ENCODE measurements at regions not wholly inside any gene's neighbourhood (a gene's known extent, or its start where the extent isn't known, plus 50 kb on each side); places are given as distances from the start of the nearest gene placed in this dataset.
"Not testable (repeated sequence)": the region's sequence is repeated elsewhere in the genome, so short reads cannot be mapped to it uniquely, and the experiment has no call there.

DNA sequence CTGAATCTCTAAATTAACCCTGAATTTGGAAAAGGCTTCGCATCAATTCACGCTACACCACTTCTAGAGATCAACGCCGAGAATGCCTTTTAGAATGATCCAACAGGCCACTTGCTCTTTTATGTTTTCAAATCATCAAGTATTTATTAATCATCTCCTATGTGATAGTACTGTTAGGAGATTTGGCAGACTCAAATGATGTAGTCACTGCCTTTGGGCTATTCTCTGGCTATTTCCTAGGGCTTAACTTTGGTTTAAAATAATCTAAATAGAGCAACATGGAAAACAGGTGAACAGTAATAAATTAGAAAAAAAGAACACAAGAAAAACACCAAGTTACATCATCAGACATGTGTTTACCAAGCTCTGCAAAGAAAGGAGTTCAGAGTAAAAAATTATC, 140.3 kb downstream of the TENT5A start:
- H3K4me3 Mint-ChIP-seq, result no peak overlapping the region
- H3K27ac Mint-ChIP-seq, result no peak overlapping the region
- peaks cover 0 to 5% of the 10 kb centered on the region in 2 donors for H3K4me1 Mint-ChIP-seq (ENCODE audit: low read depth in 2 of 2)

GRCh38 chr6:81609736-81610135, 142.7 kb downstream of the TENT5A start:
- peaks cover 13% of the 10 kb centered on the region for H3K9me3 Mint-ChIP-seq
- H3K27me3 Mint-ChIP-seq, result no peaks in the 10 kb centered on the region
- no peak overlapping the region for H3K4me3 Mint-ChIP-seq
- no peak overlapping the region for H3K27ac Mint-ChIP-seq
- H3K4me1 Mint-ChIP-seq (ENCODE audit: low read depth in 2 of 2), result peaks cover 0 to 5% of the 10 kb centered on the region in 2 donors
- no peaks in the 10 kb centered on the region for H3K36me3 Mint-ChIP-seq
- DNase-seq (ENCODE audit: low spot score) (no peak), ATAC-seq (no peak)

More for the DNA sequence above, 140.3 kb downstream of the TENT5A start:
- Mint-ChIP-seq H3K36me3 (no peaks in the 10 kb centered on the region), H3K27me3 (no peaks in the 10 kb centered on the region), H3K9me3 (peaks cover 11% of the 10 kb centered on the region)
- DNase-seq (ENCODE audit: low spot score) (no peak), ATAC-seq (no peak)

DNA sequence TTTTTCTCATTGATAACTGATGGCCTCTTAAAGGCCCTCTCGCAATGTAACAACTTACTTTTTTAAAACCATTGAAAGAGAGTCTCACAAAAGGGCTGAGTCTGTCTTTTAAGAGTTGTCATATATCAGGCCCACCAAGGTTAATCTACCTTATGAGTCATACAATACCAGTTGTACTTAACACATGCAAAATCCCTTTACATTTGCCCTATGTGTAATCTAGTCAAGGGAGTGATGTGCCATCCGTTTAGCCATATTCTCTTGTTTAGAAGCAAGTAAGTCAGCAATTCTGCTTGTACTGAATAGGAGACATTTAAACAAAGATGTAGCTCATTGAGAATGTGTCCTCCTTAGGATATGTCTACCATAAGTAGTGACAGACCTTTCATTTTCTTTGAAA, 143.7 kb downstream of the TENT5A start:
- peaks cover 18% of the 10 kb centered on the region for H3K9me3 Mint-ChIP-seq
- ATAC-seq, result no peak
- no peaks in the 10 kb centered on the region for H3K36me3 Mint-ChIP-seq
- H3K27ac Mint-ChIP-seq, result no peak overlapping the region
- H3K27me3 Mint-ChIP-seq, result no peaks in the 10 kb centered on the region
- H3K4me1 Mint-ChIP-seq (ENCODE audit: low read depth in 2 of 2), result peaks cover 0 to 5% of the 10 kb centered on the region in 2 donors
- H3K4me3 Mint-ChIP-seq, result no peak overlapping the region
- no peak for DNase-seq (ENCODE audit: low spot score)

GRCh38 chr6:81606965-81607381, 145.5 kb downstream of the TENT5A start:
- Mint-ChIP-seq H3K4me1 (ENCODE audit: low read depth in 2 of 2) (no peaks in the 10 kb centered on the region), H3K27me3 (no peaks in the 10 kb centered on the region), H3K27ac (no peak overlapping the region), H3K36me3 (no peaks in the 10 kb centered on the region), H3K4me3 (no peak overlapping the region), H3K9me3 (peaks cover 18% of the 10 kb centered on the region)
- DNase-seq (ENCODE audit: low spot score) (no peak), ATAC-seq (no peak)

DNA sequence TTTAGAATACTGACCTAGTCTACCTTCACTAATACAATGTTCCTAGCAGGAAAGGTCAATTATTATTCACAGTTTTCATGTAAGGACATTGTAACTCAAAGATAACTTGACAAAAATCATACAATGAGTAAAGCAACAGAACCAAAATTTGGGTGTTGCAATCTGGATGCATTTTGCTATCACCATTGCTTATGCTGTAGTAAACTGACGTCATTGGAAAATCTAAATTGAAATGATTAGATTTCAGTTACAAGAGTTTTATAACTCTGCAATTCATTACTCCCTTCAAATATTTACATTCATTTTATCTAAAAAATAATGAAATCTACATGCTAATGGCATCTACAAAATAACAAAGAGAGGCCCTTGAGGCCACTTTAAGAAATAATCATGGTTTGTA, 147.0 kb downstream of the TENT5A start:
- H3K4me3 Mint-ChIP-seq, result no peak overlapping the region
- no peak for DNase-seq (ENCODE audit: low spot score)
- no peak overlapping the region for H3K27ac Mint-ChIP-seq
- peaks cover 22% of the 10 kb centered on the region for H3K9me3 Mint-ChIP-seq
- H3K36me3 Mint-ChIP-seq, result no peaks in the 10 kb centered on the region
- no peaks in the 10 kb centered on the region for H3K4me1 Mint-ChIP-seq (ENCODE audit: low read depth in 2 of 2)
- no peak for ATAC-seq
- H3K27me3 Mint-ChIP-seq, result no peaks in the 10 kb centered on the region

DNA sequence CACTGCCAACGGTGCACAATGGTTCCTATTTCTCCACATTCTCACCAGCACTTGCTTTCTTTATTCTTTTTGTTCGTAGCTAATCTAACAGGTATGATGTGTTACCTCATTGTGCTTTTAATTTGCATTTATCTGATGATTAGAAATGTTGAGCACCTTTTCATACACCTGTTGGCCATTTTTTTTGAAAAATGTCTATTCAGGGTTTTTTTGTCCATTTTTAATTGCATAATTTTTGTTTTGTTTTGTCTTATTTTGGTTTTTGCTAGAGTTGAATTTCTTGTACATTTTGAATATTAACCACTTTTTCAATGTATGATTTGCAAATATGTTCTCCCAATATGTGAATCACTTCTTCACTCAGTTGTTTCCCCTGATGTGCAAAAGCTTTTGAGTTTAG, 150.6 kb downstream of the TENT5A start:
- H3K4me1 Mint-ChIP-seq (ENCODE audit: low read depth in 2 of 2), result no peaks in the 10 kb centered on the region
- ATAC-seq, result no peak
- H3K36me3 Mint-ChIP-seq, result no peaks in the 10 kb centered on the region
- H3K27me3 Mint-ChIP-seq, result no peaks in the 10 kb centered on the region
- no peak overlapping the region for H3K4me3 Mint-ChIP-seq
- no peak for DNase-seq (ENCODE audit: low spot score)
- peaks cover 21% of the 10 kb centered on the region for H3K9me3 Mint-ChIP-seq
- no peak overlapping the region for H3K27ac Mint-ChIP-seq

DNA sequence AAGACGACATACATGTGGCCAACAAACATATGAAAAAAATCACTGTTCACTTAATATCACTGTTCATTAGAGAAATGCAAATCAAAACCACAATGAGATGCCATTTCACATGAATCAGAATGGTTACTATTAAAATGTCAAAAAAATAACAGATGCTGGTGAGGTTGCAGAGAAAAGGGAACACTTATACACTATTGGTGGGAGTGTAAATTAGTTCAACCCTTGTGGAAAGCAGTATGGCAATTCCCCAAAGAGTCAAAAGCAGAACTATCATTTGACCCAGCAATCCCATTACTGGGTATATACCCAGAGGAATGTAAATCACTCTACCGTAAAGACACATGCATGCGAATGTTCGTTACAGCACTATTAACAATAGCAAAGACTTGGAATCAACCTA, 152.0 kb downstream of the TENT5A start:
- H3K36me3 Mint-ChIP-seq; H3K27me3 Mint-ChIP-seq; DNase-seq (ENCODE audit: low spot score); H3K27ac Mint-ChIP-seq; ATAC-seq; H3K4me3 Mint-ChIP-seq; H3K4me1 Mint-ChIP-seq (ENCODE audit: low read depth in 2 of 2): not testable (repeated sequence)
- H3K9me3 Mint-ChIP-seq, result peaks cover 22% of the 10 kb centered on the region

DNA sequence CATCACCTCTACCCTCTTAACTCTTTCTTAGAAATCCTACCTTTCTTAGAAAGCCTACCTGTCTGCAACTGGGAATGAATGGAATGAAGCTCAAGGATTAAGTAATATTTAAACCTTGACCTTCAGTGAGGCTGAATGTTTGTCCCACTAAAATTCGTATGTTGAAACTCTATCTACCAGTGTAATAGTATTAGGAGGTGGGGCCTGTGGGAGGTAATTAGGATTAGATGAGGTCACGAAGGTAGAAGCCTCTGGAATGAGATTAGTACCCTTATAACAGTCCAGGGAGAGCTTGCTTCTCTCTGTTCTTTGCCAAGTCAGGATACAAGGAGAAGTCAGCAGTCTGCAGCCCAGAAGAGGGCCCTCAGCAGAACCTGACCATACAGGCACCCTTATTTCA, 158.0 kb downstream of the TENT5A start:
- Mint-ChIP-seq H3K27me3 (no peaks in the 10 kb centered on the region), H3K27ac (no peak overlapping the region), H3K4me1 (ENCODE audit: low read depth in 2 of 2) (no peaks in the 10 kb centered on the region), H3K9me3 (peaks cover 17% of the 10 kb centered on the region), H3K4me3 (no peak overlapping the region), H3K36me3 (no peaks in the 10 kb centered on the region)
- DNase-seq (ENCODE audit: low spot score) (no peak), ATAC-seq (no peak)

- Mint-ChIP-seq H3K36me3 (no peaks in the 10 kb centered on the region), H3K27ac (no peak overlapping the region), H3K27me3 (no peaks in the 10 kb centered on the region), H3K4me3 (no peak overlapping the region), H3K4me1 (ENCODE audit: low read depth in 2 of 2) (no peaks in the 10 kb centered on the region), H3K9me3 (peaks cover 17% of the 10 kb centered on the region)
- DNase-seq (ENCODE audit: low spot score) (no peak), ATAC-seq (no peak)
These were observed 162.2 kb downstream of the TENT5A start for GRCh38 chr6:81590314-81590691.

DNA sequence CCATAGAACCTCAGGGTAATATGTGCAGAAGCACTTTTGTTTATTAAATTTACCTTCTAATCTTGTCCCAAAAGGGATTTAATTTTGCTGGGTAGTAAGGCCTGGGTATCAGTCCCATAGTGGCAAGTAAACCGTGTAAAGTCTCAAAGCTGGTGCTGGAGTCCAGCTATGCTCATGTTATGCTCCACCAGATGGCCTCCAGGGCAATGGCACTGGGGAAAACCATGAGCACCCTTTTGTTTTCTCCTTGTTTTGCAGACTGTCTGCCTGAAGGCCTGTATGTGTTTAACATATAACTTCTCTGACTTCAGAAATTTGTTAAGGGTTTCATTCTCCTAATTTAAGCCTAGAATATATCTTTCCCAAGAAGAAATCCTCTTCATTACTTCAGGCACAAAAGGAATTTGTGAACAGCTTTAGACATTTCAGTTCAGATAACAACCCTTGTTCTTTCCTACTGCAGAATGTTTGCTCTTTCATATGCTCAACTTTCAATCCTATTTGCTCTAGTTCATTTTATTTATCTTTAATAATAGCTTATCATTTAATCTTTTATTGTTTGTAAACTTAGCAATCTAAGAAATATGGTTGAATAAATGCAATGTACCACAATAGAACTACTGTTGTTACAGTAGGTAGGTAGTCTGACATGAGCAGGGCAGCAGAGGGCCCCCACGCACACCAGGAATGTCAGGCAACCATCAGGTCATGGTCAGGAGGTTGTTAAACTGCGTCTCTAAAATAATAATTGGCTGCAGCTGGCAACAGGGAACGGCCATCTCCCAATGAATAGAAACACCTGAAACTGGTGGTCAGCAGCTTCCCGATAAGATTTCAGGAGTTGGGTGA, 162.8 kb downstream of the TENT5A start:
- H3K36me3 Mint-ChIP-seq, result no peaks in the 10 kb centered on the region
- H3K27me3 Mint-ChIP-seq, result no peaks in the 10 kb centered on the region

GRCh38 chr6:81585686-81586085, 166.8 kb downstream of the TENT5A start:
- H3K4me3 Mint-ChIP-seq; ATAC-seq; H3K27ac Mint-ChIP-seq; DNase-seq (ENCODE audit: low spot score); H3K4me1 Mint-ChIP-seq (ENCODE audit: low read depth in 2 of 2); H3K27me3 Mint-ChIP-seq: not testable (repeated sequence)
- peaks cover 19% of the 10 kb centered on the region for H3K9me3 Mint-ChIP-seq
- peaks cover 10% of the 10 kb centered on the region for H3K36me3 Mint-ChIP-seq

More for the DNA sequence above, 162.8 kb downstream of the TENT5A start:
- Mint-ChIP-seq H3K4me1 (ENCODE audit: low read depth in 2 of 2) (no peaks in the 10 kb centered on the region), H3K4me3 (no peak overlapping the region), H3K27ac (no peak overlapping the region), H3K9me3 (peaks cover 20% of the 10 kb centered on the region)
- ATAC-seq, result no peak
- no peak for DNase-seq (ENCODE audit: low spot score)

GRCh38 chr6:81584156-81584555, 168.3 kb downstream of the TENT5A start:
- H3K4me3 Mint-ChIP-seq; ATAC-seq; H3K27ac Mint-ChIP-seq; H3K27me3 Mint-ChIP-seq; DNase-seq (ENCODE audit: low spot score); H3K4me1 Mint-ChIP-seq (ENCODE audit: low read depth in 2 of 2): not testable (repeated sequence)
- Mint-ChIP-seq H3K9me3 (peaks cover 20% of the 10 kb centered on the region), H3K36me3 (peaks cover 16% of the 10 kb centered on the region)

DNA sequence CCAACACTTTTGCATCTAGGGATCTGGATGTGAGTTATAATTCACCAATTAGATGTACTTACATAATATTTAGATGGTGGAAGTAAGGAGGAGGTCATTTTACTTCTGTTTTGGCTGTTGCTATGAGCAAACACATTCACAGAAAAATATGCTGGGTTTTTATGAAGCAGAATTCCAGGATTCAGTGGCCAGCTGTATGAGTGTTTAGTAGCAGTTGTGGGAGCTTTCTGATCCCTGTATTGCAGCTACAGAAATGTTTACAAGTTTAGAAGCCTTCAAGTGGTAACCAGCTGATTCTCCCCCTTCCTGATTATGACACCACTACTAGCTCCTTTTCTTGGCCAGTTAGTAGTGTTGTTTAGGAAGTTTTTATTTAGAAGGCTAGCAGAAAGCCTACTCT, 177.0 kb downstream of the TENT5A start:
- no peak overlapping the region for H3K4me3 Mint-ChIP-seq
- DNase-seq (ENCODE audit: low spot score) (no peak), ATAC-seq (no peak)
- H3K9me3 Mint-ChIP-seq, result peaks cover 11% of the 10 kb centered on the region
- peaks cover 6% of the 10 kb centered on the region for H3K36me3 Mint-ChIP-seq
- no peaks in the 10 kb centered on the region for H3K4me1 Mint-ChIP-seq (ENCODE audit: low read depth in 2 of 2)
- H3K27ac Mint-ChIP-seq, result no peak overlapping the region
- H3K27me3 Mint-ChIP-seq, result no peaks in the 10 kb centered on the region

DNA sequence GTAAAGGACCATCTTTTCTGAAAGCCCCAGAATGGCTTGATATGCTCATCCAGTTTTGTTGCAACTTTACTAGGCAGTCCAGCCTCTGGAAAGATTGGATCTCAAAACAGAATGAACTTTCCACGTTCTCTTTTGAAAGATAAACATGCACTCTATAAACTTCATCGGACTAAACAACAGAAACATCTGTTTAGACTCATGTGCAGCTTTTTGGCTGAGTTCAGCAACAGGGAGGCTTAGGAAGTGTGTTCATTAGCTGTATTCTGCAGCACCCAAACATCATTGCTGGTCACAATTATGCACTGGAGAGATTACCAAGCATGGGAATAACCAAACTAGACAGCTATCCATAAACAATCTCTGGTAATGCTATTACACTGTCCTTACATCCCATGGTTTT, 180.5 kb downstream of the TENT5A start:
- Mint-ChIP-seq H3K9me3 (peaks cover 14% of the 10 kb centered on the region), H3K4me3 (no peak overlapping the region), H3K27ac (no peak overlapping the region), H3K36me3 (no peaks in the 10 kb centered on the region), H3K27me3 (no peaks in the 10 kb centered on the region), H3K4me1 (ENCODE audit: low read depth in 2 of 2) (no peaks in the 10 kb centered on the region)
- no peak for ATAC-seq
- DNase-seq (ENCODE audit: low spot score), result no peak

DNA sequence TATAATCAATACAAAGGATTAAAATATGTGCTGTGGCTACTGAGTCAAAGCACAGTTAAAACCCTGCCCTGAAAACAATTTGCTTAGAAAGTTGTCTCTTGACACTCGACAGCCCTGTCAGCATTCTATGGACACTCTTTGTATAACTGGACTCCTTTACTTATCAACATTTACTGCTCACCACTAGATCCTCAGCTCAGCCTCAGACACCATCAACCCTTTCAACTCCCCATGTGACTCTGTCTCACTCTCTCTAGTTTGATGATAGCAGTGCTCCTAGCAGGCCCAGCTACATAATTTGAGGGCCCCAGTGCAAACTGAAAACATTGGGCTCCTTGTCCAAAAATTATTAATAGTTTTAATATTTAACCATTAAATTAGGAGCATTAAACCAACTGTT, 181.8 kb downstream of the TENT5A start:
- Mint-ChIP-seq H3K36me3 (no peaks in the 10 kb centered on the region), H3K27ac (no peak overlapping the region), H3K9me3 (peaks cover 13% of the 10 kb centered on the region), H3K27me3 (no peaks in the 10 kb centered on the region), H3K4me3 (no peak overlapping the region), H3K4me1 (ENCODE audit: low read depth in 2 of 2) (no peaks in the 10 kb centered on the region)
- DNase-seq (ENCODE audit: low spot score) (no peak), ATAC-seq (no peak)
